PC-9 (cell line): ENCODE measurements at regions not wholly inside any gene's neighbourhood (a gene's known extent, or its start where the extent isn't known, plus 50 kb on each side); places are given as distances from the start of the nearest gene placed in this dataset.

Experiments used
- CTCF ChIP-seq: fragments of 200-600 bp; sonication (generic); conservative IDR thresholded peaks from 2 replicates; pipeline ENCODE4 v1.6.1; 2017; ENCODE audit warnings: mixed run types, antibody characterized with exemption, mild to moderate bottlenecking, moderate library complexity
- EZH2 ChIP-seq: fragments of 200-600 bp; sonication (generic); IDR thresholded peaks from 2 replicates; pipeline ENCODE4 v1.8.0; 2017; ENCODE audit warnings: antibody characterized with exemption, low read depth

- no peak for TF ChIP-seq CTCF
- TF ChIP-seq EZH2, result no peak
Measured at GRCh38 chr3:105162448-105162847, 204.3 kb upstream of the ALCAM start.
